Neural progenitor cell (in vitro differentiated cells): ENCODE measurements at regions not wholly inside any gene's neighbourhood (a gene's known extent, or its start where the extent isn't known, plus 50 kb on each side); places are given as distances from the start of the nearest gene placed in this dataset.

Experiments
- CTCF ChIP-seq: fragments of 200-600 bp; sonication (generic); IDR thresholded peaks from 2 replicates; pipeline ENCODE4 v1.5.1; 2017; ENCODE audit warnings: antibody characterized with exemption, mild to moderate bottlenecking
- EZH2 ChIP-seq: fragments of 200-600 bp; sonication (generic); IDR thresholded peaks from 2 replicates; pipeline ENCODE4 v1.6.1; 2017; ENCODE audit warnings: antibody characterized with exemption, mild to moderate bottlenecking, moderate library complexity

DNA sequence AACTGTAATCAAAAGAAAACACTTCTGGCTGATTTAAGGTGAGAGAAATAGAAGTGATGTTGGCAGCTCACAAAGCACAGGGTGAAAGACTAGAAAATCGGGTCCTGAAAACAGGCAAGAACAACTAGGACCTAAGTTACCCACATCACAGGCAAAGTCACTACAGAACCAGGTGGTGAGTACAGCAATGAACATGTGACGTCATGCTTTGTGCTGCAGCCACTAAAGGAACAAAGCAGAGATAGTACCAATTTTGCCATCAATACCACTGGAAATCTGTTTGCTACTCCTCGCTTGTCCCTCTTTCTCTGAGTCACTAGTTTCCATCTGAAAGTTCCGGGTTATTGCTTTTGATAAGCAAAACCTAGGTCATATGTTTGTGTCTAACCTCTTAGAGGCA is 326.7 kb downstream of the GABRB2 start:
- TF ChIP-seq EZH2: no peak
- TF ChIP-seq CTCF: no peak
